CD4-positive, alpha-beta T cell treated with Interleukin-6 for 4 hours (primary cell): ENCODE measurements at regions not wholly inside any gene's neighbourhood (a gene's known extent, or its start where the extent isn't known, plus 50 kb on each side); places are given as distances from the start of the nearest gene placed in this dataset.
"Not testable (repeated sequence)": the region's sequence is repeated elsewhere in the genome, so short reads cannot be mapped to it uniquely, and the experiment has no call there.

ENCODE experiments used
- DNase-seq: peaks from one replicate; pipeline ENCODE4 v3.0.0-alpha.2; 2020; ENCODE audit warnings: mixed read lengths

DNA sequence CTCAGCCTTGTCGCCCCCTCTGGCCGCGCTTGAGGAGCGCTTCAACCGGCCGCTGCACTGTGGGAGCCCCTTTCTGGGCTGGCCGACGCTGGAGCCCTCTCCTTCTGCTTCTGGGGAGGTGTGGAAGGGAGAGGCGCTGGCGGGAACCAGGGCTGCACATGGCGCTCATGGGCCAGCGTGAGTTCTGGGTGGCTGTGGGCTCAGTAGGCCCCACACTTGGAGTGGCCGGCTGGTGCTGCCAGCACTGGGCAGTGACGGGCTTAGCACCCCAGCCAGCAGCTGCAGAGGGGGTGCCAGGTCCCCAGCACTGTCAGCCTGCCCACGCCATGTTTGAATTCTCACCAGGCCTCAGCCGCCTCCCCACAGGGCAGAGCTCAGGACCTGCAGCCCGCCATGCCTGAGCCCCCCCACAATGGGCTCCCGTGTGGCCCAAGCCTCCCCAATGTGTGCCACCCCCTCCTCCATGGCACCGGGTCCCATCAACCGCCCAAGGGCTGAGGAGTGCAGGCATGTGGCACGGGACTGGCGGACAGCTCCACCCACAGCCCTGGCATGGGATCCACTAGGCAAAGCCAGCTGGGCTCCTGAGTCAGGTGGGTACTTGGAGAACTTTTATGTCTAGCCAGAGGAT lies 615.2 kb downstream of the TRIML1 start:
- no peak for DNase-seq

GRCh38 chr4:188767496-188767895 lies 628.3 kb downstream of the TRIML1 start:
- DNase-seq: no peak

- DNase-seq: no peak
Measured at GRCh38 chr4:188778905-188779304, 639.7 kb downstream of the TRIML1 start.

GRCh38 chr4:188779581-188779980 lies 640.3 kb downstream of the TRIML1 start:
- no peak for DNase-seq

- no peak for DNase-seq
Measured at GRCh38 chr4:188780028-188780427, 640.8 kb downstream of the TRIML1 start.

- no peak for DNase-seq
Measured at GRCh38 chr4:188780686-188781085, 641.4 kb downstream of the TRIML1 start.

GRCh38 chr4:188781655-188782054 lies 642.4 kb downstream of the TRIML1 start:
- no peak for DNase-seq

- DNase-seq: no peak
Measured at GRCh38 chr4:188783175-188783574, 643.9 kb downstream of the TRIML1 start.

DNA sequence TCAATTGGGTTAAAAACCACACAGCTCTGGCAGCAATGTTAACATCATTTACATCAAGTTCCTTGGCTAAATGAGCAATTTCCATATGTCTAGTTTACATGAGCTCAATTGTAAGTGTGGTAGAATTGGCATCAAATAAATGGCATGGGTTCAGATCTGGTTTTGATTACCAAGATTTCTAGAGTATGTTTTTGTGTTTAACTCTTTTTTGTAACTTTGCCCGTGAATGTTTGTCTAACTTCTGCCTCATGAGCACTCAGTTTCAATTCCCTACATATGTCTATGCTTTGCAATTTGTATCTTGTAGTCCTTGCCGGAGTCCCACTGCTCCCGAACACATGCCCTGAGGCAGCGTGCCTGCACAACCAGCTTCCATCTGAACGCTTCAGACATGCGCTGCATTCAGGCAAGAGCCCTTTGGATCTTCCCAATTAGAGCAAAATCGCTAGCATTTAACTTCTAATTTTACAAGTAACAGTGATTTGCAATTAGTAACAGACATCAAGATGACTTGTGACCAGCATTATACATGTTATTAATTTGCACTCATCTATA lies 644.4 kb downstream of the TRIML1 start:
- DNase-seq: no peak

DNA sequence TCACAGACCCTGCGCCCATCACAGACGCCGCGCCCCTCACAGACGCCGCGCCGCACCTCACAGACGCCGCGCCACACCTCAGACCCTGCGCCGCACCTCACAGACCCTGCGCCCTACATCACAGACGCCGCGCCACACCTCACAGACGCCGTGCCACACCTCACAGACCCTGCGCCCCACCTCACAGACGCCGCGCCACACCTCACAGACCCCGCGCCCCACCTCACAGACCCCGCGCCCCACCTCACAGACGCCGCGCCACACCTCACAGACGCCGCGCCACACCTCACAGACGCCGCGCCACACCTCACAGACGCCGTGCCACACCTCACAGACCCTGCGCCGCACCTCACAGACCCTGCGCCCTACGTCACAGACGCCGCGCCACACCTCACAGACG lies 657.4 kb downstream of the TRIML1 start:
- not testable (repeated sequence) for DNase-seq

GRCh38 chr4:188797011-188797410 lies 657.8 kb downstream of the TRIML1 start:
- not testable (repeated sequence) for DNase-seq

GRCh38 chr4:188804861-188805260 lies 665.6 kb downstream of the TRIML1 start:
- DNase-seq: no peak

- DNase-seq: no peak
Measured at GRCh38 chr4:188811121-188811520, 671.9 kb downstream of the TRIML1 start.

DNA sequence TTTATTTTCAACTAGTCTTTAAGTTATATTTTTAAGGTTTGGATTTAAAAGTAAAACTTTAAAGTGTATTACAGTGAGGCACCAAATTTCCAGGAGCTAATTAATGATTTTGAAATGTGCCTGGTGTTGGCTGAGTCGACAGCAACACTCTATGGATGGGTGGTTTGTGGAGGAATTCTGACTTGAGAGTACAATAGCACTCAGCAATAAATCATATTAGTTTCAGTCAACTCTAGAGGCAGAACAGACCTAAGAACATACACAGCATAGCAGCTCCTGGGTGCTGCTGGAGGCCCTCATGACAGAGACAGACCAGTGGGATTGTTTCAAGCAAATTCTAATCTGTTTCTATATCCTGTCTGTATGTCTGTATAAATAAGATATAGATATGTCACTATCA lies 673.4 kb downstream of the TRIML1 start:
- no peak for DNase-seq

GRCh38 chr4:188818300-188818699 lies 679.1 kb downstream of the TRIML1 start:
- DNase-seq: no peak

DNA sequence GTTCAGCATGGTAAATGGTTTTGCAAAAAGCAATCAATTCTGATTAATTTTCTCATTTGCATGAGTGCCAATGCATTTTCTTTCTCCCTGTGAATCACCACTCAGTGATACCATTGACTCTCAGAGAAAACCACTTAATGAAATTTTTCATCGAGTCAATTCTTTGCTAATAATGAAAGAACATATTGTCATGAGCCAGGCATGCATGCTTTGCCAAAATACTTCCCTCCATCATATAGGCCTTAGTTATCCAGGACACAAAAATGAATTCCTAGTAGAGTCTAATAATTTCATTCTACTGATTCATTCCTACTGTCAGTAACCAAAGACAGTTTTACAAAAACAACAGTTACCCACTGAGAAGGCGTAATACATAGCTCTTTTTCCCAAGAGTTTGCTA lies 680.0 kb downstream of the TRIML1 start:
- DNase-seq: no peak

GRCh38 chr4:188821500-188821899 lies 682.3 kb downstream of the TRIML1 start:
- DNase-seq: no peak

GRCh38 chr4:188822698-188823097 lies 683.5 kb downstream of the TRIML1 start:
- DNase-seq: no peak

DNA sequence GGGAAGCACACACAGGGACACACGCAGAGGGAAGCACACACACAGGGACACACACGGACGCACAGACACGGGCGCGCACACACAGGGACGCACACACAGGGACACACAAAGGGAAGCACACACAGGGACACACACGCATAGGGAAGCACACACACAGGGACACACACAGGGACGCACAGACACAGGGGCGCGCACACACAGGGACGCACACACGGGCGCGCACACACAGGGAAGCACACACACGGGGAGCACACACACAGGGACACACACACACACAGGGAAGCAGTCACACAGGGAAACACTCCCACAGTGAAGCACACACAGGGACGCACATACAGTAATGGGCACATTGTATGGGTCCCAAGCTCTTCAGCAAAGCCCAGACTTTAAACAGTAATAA lies 685.3 kb downstream of the TRIML1 start:
- no peak for DNase-seq

GRCh38 chr4:188826393-188826792 lies 687.2 kb downstream of the TRIML1 start:
- no peak for DNase-seq

DNA sequence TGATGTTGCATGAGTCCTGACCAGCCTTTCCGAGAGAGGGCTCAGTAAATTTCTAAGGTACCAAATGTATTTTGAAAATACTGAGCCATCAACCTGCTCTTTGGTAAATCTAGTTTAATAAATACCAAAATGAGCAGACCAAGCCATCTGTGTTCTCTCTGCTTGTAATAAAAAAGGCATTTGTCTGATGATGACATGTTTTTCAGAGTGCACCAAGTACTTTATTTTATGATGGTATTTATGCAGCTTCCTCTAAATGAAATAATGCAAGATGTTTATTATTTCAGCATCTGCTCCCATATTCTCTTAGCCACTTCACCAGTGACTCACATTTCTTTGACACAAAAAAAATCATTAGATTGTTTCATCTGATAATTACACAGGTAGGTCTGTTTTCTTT lies 700.5 kb downstream of the TRIML1 start:
- DNase-seq: no peak

- DNase-seq: no peak
Measured at GRCh38 chr4:188841523-188841922, 702.3 kb downstream of the TRIML1 start.

DNA sequence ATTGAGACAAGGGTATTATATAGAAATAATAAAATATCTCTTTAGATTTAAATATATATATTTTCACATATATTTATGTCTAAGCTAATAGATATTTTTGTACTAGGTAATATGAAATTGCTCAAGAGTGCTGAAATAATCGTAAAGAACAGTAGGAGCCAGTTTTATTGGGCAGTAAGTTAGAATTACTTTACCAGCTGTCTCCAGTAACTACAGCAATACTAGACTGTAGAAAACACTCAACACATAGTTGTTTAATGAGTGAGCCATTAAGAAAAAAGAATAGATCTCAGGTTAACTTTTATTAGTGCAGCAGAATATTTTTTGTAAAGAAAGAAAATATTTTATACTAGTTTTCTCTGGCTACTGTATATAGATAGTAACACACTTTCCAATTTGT lies 715.2 kb downstream of the TRIML1 start:
- no peak for DNase-seq

DNA sequence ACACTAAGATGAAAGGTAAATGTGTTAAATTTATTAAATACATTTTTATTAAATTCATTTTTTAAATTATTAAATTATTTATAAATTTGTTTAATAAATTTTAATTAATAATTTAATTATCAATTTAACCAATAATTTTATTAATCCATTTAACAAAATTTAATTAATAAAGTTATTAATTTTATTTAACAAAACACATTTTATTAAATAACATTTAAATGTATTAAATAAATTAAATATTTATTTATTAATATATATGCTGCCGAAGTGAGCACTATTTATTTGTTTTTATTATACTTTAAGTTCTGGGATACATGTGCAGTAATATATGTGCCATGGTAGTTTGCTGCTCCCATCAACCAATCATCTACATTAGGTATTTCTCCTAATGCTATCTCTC lies 719.5 kb downstream of the TRIML1 start:
- DNase-seq: no peak

- no peak for DNase-seq
Measured at GRCh38 chr4:188864741-188865140, 725.5 kb downstream of the TRIML1 start.
